ENCODE measurements at regions not wholly inside any gene's neighbourhood (a gene's known extent, or its start where the extent isn't known, plus 50 kb on each side); places are given as distances from the start of the nearest gene placed in this dataset.
"Not testable (repeated sequence)": the region's sequence is repeated elsewhere in the genome, so short reads cannot be mapped to it uniquely, and the experiment has no call there.

DNA sequence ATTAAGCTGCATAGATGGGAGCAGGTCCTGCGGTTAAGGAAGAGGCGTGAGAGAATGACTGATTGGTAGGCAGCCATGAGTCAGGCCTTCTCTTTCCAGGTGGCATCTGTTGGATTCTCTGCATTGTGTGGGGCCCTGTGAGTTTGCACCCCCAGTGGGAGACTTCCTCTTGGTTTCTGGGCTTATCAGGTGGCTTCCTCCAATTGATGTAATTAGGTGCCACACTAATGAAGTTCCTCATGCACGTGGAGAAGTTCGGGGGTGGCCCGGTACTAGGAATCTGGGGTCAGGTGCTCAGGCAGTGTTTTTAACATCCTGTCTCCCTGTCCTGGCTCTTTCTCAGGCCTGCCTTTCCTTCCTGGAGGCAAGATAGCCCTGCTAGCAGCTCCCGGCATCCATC lies 765.1 kb upstream of the TMEM132C start:
- H3K4me1 ChIP-seq (ENCODE audit: control insufficient read depth in 2 of 3, insufficient read depth in 2 of 3, low read depth in 1 of 3, low read length in 3 of 3), result no peaks in the 10 kb centered on the region
- no peak overlapping the region for H3K4me3 ChIP-seq (ENCODE audit: low read length in 3 of 3)
- no peaks in the 10 kb centered on the region for H3K27me3 ChIP-seq (ENCODE audit: control insufficient read depth, insufficient read depth, low read length)
- FAIRE-seq (no peak), DNase-seq (no peak)
- H3K9me3 ChIP-seq (ENCODE audit: control insufficient read depth in 2 of 3, insufficient read depth in 1 of 3, low read length in 3 of 3), result peaks cover 0 to 3% (median 0%) of the 10 kb centered on the region in 3 donors
- no peaks in the 10 kb centered on the region for H3K36me3 ChIP-seq (ENCODE audit: control insufficient read depth in 2 of 3, insufficient read depth in 3 of 3, low read length in 3 of 3)
- H3K9ac ChIP-seq (ENCODE audit: low read length in 3 of 3), result no peak overlapping the region
- intact Hi-C loops (cut with DNase I), result no loop called here
- H3K27ac ChIP-seq (ENCODE audit: low read depth in 2 of 2, low read length in 2 of 2), result no peak overlapping the region
- TF ChIP-seq CTCF (IDR thresholded peaks at IDR 0.05; ENCODE audit: borderline replicate concordance, extremely low read depth, insufficient read depth), result no peak

- H3K9me3 ChIP-seq (ENCODE audit: control insufficient read depth in 2 of 3, insufficient read depth in 1 of 3, low read length in 3 of 3), result peaks cover 0 to 3% (median 0%) of the 10 kb centered on the region in 3 donors
- FAIRE-seq (no peak), DNase-seq (no peak)
- H3K9ac ChIP-seq (ENCODE audit: low read length in 3 of 3), result no peak overlapping the region
- H3K36me3 ChIP-seq (ENCODE audit: control insufficient read depth in 2 of 3, insufficient read depth in 3 of 3, low read length in 3 of 3), result no peaks in the 10 kb centered on the region
- no peak for TF ChIP-seq CTCF (IDR thresholded peaks at IDR 0.05; ENCODE audit: borderline replicate concordance, extremely low read depth, insufficient read depth)
- no peak overlapping the region for H3K27ac ChIP-seq (ENCODE audit: low read depth in 2 of 2, low read length in 2 of 2)
- intact Hi-C loops (cut with DNase I), result no loop called here
- H3K4me1 ChIP-seq (ENCODE audit: control insufficient read depth in 2 of 3, insufficient read depth in 2 of 3, low read depth in 1 of 3, low read length in 3 of 3), result no peaks in the 10 kb centered on the region
- no peak overlapping the region for H3K4me3 ChIP-seq (ENCODE audit: low read length in 3 of 3)
- no peaks in the 10 kb centered on the region for H3K27me3 ChIP-seq (ENCODE audit: control insufficient read depth, insufficient read depth, low read length)
Measured at GRCh38 chr12:127503246-127503645, 763.7 kb upstream of the TMEM132C start.

GRCh38 chr12:127503996-127504395 lies 763.0 kb upstream of the TMEM132C start:
- H3K4me3 ChIP-seq (ENCODE audit: low read length in 3 of 3); intact Hi-C loops (cut with DNase I); H3K4me1 ChIP-seq (ENCODE audit: control insufficient read depth in 2 of 3, insufficient read depth in 2 of 3, low read depth in 1 of 3, low read length in 3 of 3); FAIRE-seq; H3K27me3 ChIP-seq (ENCODE audit: control insufficient read depth, insufficient read depth, low read length); H3K9ac ChIP-seq (ENCODE audit: low read length in 3 of 3); DNase-seq; H3K9me3 ChIP-seq (ENCODE audit: control insufficient read depth in 2 of 3, insufficient read depth in 1 of 3, low read length in 3 of 3); H3K27ac ChIP-seq (ENCODE audit: low read depth in 2 of 2, low read length in 2 of 2); H3K36me3 ChIP-seq (ENCODE audit: control insufficient read depth in 2 of 3, insufficient read depth in 3 of 3, low read length in 3 of 3): not testable (repeated sequence)

DNA sequence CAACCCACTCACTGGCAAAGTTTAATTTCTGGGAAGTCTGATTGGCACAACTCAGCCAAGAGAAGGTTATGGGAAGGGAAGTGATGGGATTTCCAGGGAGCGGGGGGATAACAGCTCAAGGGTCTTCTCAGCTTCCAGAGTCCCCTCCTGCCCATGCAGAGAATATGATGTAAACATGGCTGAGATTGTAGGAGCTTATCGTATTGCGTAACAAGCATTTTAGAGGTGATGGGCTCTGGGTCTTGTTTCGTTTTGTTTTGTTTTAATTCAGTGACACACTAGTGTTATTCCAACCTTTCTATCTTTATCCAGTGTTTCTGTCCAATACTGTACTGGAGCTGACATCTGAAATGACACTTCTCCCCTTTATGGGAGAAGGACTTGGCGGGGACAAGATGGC lies 762.1 kb upstream of the TMEM132C start:
- FAIRE-seq (no peak), DNase-seq (no peak)
- intact Hi-C loops (cut with DNase I), result no loop called here
- no peak overlapping the region for H3K27ac ChIP-seq (ENCODE audit: low read depth in 2 of 2, low read length in 2 of 2)
- no peak overlapping the region for H3K4me3 ChIP-seq (ENCODE audit: low read length in 3 of 3)
- H3K36me3 ChIP-seq (ENCODE audit: control insufficient read depth in 2 of 3, insufficient read depth in 3 of 3, low read length in 3 of 3), result no peaks in the 10 kb centered on the region
- no peaks in the 10 kb centered on the region for H3K4me1 ChIP-seq (ENCODE audit: control insufficient read depth in 2 of 3, insufficient read depth in 2 of 3, low read depth in 1 of 3, low read length in 3 of 3)
- H3K27me3 ChIP-seq (ENCODE audit: control insufficient read depth, insufficient read depth, low read length), result no peaks in the 10 kb centered on the region
- peaks cover 0 to 3% (median 0%) of the 10 kb centered on the region in 3 donors for H3K9me3 ChIP-seq (ENCODE audit: control insufficient read depth in 2 of 3, insufficient read depth in 1 of 3, low read length in 3 of 3)
- TF ChIP-seq CTCF (IDR thresholded peaks at IDR 0.05; ENCODE audit: borderline replicate concordance, extremely low read depth, insufficient read depth), result no peak
- no peak overlapping the region for H3K9ac ChIP-seq (ENCODE audit: low read length in 3 of 3)
